ENCODE measurements at regions not wholly inside any gene's neighbourhood (a gene's known extent, or its start where the extent isn't known, plus 50 kb on each side); places are given as distances from the start of the nearest gene placed in this dataset.

DNA sequence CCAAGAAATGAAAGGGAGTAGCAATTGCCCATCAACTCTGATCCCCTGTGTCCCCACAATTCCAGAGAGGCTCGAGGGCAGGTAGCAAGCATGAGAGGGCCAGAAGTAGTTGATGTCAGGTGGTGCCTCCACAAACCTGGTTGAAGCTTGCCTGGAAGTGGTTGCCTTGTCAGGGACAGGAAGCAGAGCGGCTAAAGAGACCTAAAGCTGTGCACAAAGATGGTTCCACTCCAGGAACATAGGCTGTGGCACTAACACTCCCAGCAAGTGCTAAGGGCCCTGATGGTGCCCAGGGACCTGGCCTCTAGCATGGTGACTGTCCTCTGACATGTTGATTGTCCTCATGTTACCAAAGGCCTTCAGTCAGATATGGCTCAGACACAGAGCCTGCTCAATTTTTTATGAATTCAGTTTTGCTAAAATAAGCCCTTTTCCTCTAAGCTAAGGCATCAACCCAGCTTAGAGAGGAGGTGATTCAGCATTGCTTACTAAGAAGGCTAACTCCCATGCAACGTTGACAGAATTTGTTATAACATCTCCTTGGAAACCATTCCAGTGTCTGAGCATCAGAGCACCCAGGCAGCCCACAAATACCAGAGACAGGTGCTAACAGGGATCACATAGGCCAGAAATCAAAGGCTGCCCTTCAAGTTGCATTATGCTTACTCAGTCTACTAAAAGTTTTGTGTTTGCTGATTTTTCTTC is 196.3 kb upstream of the ARHGAP20 start:
- TF ChIP-seq, protein P1, sequence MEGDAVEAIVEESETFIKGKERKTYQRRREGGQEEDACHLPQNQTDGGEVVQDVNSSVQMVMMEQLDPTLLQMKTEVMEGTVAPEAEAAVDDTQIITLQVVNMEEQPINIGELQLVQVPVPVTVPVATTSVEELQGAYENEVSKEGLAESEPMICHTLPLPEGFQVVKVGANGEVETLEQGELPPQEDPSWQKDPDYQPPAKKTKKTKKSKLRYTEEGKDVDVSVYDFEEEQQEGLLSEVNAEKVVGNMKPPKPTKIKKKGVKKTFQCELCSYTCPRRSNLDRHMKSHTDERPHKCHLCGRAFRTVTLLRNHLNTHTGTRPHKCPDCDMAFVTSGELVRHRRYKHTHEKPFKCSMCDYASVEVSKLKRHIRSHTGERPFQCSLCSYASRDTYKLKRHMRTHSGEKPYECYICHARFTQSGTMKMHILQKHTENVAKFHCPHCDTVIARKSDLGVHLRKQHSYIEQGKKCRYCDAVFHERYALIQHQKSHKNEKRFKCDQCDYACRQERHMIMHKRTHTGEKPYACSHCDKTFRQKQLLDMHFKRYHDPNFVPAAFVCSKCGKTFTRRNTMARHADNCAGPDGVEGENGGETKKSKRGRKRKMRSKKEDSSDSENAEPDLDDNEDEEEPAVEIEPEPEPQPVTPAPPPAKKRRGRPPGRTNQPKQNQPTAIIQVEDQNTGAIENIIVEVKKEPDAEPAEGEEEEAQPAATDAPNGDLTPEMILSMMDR (IDR thresholded peaks at IDR 0.05) = no peak
- TF ChIP-seq POLR2A (IDR thresholded peaks at IDR 0.05) = no peak

Measured in uterus (tissue), 2 donors.